NCI-H2196 treated with DMSO at 0.1 percent for 48 hours (cell line): ENCODE measurements at regions not wholly inside any gene's neighbourhood (a gene's known extent, or its start where the extent isn't known, plus 50 kb on each side); places are given as distances from the start of the nearest gene placed in this dataset.
"Not testable (repeated sequence)": the region's sequence is repeated elsewhere in the genome, so short reads cannot be mapped to it uniquely, and the experiment has no call there.

Experiments
- DNase-seq: peaks from one replicate; lab custom pipeline; 2025; ENCODE audit not compliant: unreplicated experiment; lab: John Stamatoyannopoulos, UW

- DNase-seq = no peak
Measured at GRCh38 chr3:21894459-21895340, 143.7 kb upstream of the ZNF385D start.

DNA sequence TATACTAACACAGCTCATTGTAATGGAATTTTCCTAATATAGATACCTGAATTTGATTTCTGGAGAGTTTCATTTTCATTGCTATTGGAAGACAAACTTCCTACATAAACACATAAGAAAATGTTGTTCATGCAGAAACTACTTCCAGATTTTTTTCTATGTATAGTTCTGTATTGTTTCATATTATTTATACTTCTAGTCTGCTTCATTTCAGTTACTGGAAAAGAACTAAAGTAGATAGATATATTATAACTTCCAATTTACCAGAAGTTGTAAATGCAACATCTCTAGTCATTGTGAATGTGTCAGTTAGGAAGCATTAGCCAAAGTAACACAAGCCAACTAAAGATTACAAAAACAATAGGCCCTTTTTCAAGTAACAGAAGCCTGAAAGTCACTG lies 147.3 kb upstream of the ZNF385D start:
- no peak for DNase-seq

GRCh38 chr3:21901484-21901883 lies 150.5 kb upstream of the ZNF385D start:
- no peak for DNase-seq

- DNase-seq = no peak
Measured at GRCh38 chr3:21902956-21903355, 151.9 kb upstream of the ZNF385D start.

DNA sequence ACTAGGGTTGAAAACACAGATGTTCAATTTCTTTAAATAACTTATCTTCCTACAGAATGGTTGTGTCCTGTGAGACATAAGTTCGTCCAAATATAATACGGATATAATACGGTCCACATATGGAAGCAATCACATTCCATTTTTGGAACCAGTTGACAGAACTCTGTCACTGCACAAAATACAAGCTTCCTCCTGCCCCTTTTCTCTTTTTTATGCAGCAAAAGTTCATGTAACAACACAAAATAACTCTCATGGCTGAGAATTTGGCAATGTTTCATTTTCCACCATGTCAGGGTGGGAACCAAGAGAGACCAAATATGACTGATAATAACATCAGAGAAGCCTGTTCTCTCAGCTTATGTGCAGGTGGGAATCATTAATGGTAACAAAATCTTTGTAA lies 158.1 kb upstream of the ZNF385D start:
- DNase-seq = no peak

DNA sequence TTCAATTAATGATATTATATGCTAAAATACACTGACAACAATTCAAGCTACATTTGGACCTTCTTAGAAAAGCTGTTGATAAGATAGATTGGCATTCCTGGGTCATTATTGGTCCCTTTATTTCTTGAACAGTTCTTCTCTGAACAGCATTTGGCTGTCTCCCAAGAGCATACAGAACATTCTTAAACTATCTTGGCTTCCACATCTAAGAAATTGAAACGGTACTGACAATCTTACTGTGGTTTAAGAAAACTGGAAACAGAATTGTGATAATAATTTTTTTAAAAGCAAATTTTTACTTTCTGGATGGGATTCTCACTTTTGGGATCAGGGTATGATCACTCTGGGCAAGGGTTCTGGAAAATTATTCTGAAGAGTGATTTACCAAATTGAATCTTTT lies 161.7 kb upstream of the ZNF385D start:
- DNase-seq = no peak

GRCh38 chr3:21913791-21914190 lies 162.8 kb upstream of the ZNF385D start:
- no peak for DNase-seq

DNA sequence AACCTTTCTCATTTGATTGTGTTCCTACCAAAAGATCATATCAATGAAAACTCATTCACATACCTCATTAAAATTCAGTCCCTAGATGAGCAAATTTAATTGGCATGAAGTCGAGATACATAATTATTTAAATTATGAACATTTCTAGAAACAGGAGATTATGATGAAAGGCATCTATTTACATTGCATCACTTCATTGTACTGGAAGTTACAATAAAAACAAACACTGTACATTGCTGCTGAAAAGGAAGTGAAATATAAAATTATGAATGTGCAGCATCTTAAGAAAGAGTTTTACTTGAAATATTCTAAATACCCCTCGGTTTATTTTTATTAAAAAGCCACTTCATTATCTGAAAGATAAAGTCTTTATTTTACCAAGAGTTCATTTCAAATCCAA lies 163.4 kb upstream of the ZNF385D start:
- DNase-seq = no peak

DNA sequence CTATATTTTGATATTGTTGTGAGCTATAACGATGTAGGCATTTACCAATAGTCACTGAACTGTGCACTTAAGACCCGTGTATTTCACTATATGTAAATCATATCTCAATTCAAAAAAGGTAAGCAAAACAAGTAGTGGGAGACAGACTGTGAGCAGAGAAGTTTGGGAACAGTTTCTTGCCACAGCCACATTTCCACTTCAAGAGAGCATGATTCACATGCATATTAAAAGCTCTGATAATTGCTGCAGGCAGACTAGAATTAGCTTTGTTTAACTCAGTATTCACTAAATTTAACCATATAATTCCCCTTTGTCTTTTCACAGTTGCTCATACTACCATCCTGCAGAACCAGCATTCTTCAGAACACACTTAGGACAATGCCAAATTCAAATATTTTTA lies 168.4 kb upstream of the ZNF385D start:
- DNase-seq = no peak

- DNase-seq = no peak
Measured at GRCh38 chr3:21920421-21920861, 169.4 kb upstream of the ZNF385D start.

- DNase-seq = not testable (repeated sequence)
Measured at GRCh38 chr3:21923156-21923555, 172.1 kb upstream of the ZNF385D start.

- DNase-seq = no peak
Measured at GRCh38 chr3:21927261-21927660, 176.3 kb upstream of the ZNF385D start.

DNA sequence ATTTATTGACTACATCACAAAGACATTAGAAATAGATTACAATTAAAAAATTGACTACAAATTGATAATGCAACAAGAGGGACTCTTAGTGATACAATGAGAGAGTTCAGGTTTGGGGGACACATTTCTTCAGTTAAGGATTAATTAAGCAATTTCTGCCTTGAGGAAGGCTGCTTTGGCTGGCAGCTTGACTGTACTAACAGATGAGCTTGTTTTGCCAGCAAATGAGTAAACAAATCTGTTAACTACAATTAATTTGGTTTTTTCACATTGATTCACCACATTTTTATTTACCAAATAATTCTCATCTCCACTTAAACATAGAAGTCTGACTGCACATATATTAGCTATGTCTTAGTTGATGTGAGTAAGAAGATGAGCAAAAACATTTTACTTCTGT lies 183.6 kb upstream of the ZNF385D start:
- DNase-seq = no peak

DNA sequence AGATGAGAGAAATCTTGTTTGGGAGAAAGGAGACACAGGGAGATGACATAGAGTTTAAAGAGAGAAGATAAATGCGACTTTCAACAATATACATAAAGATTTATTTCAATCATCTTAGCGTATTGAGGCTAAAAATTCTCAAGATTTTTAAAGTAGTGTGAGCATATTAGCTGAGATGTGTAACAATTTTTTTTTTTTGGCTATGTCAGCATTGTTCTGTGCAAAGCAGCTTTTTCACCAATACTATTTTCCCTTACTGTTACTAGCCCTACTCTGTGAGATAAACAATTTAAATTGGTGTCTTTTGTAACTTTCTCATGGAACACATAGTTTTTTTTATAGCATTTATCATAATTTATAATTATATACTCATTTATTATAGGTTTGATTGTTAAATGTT lies 185.2 kb upstream of the ZNF385D start:
- no peak for DNase-seq

DNA sequence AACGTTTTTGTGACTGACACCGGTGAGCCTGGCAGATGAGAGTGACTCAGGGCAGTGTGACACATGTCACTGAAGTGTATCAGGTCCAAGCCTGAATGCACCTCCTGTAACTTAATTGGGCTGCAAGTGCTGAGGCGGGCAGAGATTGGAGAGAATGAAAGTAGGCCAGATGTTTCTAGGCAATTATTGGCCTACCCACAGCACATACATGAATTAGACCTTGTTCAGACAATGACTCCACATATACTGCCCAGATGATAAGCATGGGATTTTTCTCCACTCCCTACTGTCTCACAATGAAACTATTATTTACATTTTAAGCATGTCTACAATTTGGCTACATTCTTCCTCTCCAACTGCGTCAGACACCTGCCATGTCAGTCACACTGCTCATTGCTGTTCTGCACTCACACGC lies 187.3 kb upstream of the ZNF385D start:
- DNase-seq = no peak

DNA sequence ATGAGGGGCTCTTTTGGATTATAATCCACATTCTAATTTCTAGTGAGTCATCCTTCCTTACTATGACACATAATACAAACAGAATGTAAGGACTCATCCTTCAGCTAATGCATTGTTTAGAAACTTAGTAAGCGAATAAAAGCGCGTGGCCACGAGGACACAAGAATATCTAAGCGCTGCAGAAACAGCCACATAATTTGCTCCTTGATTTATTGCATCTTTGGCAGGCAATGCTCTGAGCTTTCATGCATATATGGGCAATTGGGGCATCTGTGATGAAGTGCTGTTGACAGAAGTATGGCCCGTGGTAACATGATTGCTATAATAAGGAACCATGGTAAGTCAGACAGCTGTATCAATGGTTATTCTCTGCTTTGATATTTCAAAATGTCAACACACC lies 191.3 kb upstream of the ZNF385D start:
- DNase-seq = no peak

DNA sequence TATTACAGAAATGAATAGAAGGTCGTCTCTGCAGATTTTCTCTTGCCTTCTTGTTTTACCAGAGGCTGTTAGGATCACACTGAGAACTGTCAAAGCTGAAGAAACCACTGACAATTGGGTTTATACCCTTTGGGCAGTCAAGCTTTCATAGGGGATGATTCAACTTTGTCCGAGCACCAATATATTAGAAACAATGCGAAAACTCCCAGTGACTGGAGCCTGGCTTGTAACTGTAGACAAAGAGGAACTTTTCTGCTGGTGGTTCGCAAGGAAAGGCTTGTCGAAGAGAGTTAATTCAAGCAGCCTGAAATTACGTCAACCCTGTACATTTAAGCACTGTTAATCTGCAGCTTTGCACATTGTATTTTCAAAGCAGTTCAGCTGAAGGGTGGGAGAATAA lies 193.2 kb upstream of the ZNF385D start:
- DNase-seq = no peak

- no peak for DNase-seq
Measured at GRCh38 chr3:21952856-21953255, 201.8 kb upstream of the ZNF385D start.

- DNase-seq = no peak
Measured at GRCh38 chr3:21954709-21955108, 203.7 kb upstream of the ZNF385D start.

GRCh38 chr3:21955406-21955805 lies 204.4 kb upstream of the ZNF385D start:
- no peak for DNase-seq

- DNase-seq = no peak
Measured at GRCh38 chr3:21960033-21960432, 209.0 kb upstream of the ZNF385D start.

- no peak for DNase-seq
Measured at GRCh38 chr3:21962456-21962855, 211.4 kb upstream of the ZNF385D start.

- DNase-seq = not testable (repeated sequence)
Measured at GRCh38 chr3:21966457-21966856, 215.4 kb upstream of the ZNF385D start.
